Sciatic nerve (tissue), 2 donors: ENCODE measurements at regions not wholly inside any gene's neighbourhood (a gene's known extent, or its start where the extent isn't known, plus 50 kb on each side); places are given as distances from the start of the nearest gene placed in this dataset.
"Not testable (repeated sequence)": the region's sequence is repeated elsewhere in the genome, so short reads cannot be mapped to it uniquely, and the experiment has no call there.

Experiments
- ATAC-seq: fragments of 200-7000 bp; cut with Tn5 transposase; one replicate; pipeline ENCODE4 v1.9.1; 2020; ENCODE audit warnings: mild to moderate bottlenecking, moderate library complexity
- DNase-seq: peaks from one replicate; pipeline ENCODE4 v3.0.0-alpha.2; 2020; ENCODE audit warnings: low spot score
- intact Hi-C: fragments of 100-400 bp; cut with DNase I; formaldehyde crosslinking; loops from one replicate; pipeline ENCODE4 v1.14.2; 2022
- donor health status: DM: no; HTN: no; CAD: no.
- donor health status: DM: no; HTN: no; CAD: no.

- no peak for DNase-seq
- intact Hi-C loops = no loop called here
- ATAC-seq = no peak
These were observed 451.5 kb upstream of the SLC10A2 start for GRCh38 chr13:103517768-103518102.

DNA sequence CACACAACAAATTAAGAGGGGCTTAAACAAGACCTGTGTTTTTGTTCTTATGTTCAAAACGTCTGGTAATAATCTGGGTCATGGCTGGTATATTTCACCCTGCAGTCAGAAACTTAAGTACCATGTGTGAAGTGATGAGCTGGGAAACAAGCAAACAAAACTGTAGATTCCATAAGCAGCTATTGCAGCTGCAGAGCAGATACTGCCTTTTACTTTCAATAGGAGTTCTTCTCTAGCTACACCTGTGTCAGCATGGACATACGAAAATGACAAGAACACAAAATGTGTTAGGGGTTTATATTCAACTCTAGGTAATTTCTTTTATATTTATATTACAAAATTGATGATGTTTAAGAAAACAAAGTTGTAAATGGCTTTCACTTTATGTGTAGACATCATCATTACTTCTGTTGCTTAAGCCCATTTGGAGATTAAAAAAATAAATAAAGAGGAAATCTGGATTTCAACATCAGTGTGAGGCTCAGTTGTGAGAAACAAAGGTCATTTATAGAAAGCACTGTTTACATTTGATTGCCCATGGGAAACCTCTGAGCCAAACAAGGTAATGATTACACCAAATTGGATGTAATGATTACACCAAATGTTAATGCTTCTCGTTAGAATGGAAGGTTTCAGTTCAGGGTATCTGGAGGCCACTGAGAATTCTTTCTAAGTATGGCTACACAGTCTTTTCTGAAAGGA, 451.0 kb upstream of the SLC10A2 start:
- intact Hi-C loops = no loop called here
- DNase-seq (no peak), ATAC-seq (no peak)

DNA sequence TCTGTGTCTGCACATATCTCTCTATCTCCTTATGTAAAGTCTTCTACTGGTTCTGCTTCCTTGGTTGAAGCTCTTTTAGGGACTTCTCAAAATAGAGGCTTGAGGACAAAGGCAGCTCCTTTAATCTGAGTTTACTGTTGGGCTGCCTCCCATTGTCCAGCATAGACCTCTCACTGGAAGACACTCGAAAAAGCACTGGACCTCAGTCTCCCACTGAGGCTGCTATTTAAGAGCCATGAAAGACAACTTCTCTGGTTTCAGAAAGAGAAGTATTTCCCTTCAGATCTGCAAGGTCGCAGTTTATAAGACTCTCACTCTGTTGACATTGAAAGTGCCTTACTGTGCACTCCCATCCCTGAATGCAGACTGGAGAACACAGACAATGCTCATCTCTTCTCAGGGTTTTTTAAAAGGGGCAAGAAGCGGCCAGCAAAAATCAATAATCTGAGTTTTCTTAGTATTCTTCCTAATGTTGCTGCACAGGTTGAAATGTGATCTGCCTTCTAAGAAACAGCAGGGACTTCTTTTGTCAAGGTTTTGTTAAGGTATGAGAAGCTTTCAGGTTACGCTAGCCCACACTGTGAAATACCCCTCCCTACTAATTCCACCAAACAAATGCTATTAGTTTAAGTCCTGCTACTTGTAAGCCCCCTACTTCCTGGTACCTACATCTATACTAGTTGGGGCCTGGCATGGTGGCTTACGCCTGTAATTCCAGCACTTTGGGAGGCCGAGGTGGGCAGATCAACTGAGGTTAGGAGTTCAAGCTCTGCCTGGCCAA, 450.0 kb upstream of the SLC10A2 start:
- DNase-seq = no peak
- ATAC-seq = no peak
- intact Hi-C loops = no loop called here

- ATAC-seq (no peak), DNase-seq (no peak)
- intact Hi-C loops = no loop called here
These were observed 449.2 kb upstream of the SLC10A2 start for GRCh38 chr13:103515410-103515809.

GRCh38 chr13:103514619-103515018, 448.4 kb upstream of the SLC10A2 start:
- ATAC-seq = no peak
- no peak for DNase-seq
- intact Hi-C loops = no loop called here

DNA sequence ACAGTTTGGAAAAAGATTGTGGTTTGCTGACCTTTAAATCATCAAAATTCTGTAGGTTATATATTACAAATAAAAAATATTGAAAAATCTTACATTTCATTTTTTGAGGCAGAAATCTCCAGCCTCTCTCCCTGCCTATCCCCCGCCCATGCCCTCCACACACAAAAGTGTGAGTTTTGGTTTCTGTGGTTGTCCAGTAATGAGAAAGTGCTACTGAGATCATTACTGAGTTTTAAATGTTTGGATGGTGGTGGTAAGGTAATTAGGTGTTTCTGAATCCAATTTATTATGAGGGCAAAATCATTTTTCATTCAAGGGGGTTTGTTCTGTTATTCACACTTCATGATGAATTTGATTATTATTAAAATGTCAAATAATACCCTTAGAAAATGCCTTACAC, 448.0 kb upstream of the SLC10A2 start:
- DNase-seq (no peak), ATAC-seq (no peak)
- intact Hi-C loops = no loop called here

GRCh38 chr13:103510007-103510535, 443.9 kb upstream of the SLC10A2 start:
- DNase-seq = no peak
- ATAC-seq = no peak
- intact Hi-C loops = no loop called here

- intact Hi-C loops = no loop called here
- ATAC-seq (no peak), DNase-seq (no peak)
These were observed 431.2 kb upstream of the SLC10A2 start for GRCh38 chr13:103497404-103497803.

- ATAC-seq (no peak), DNase-seq (no peak)
- intact Hi-C loops = no loop called here
These were observed 421.6 kb upstream of the SLC10A2 start for GRCh38 chr13:103487841-103488240.

- intact Hi-C loops = no loop called here
- no peak for DNase-seq
- ATAC-seq = no peak
These were observed 406.9 kb upstream of the SLC10A2 start for GRCh38 chr13:103473081-103473480.

- no peak for ATAC-seq
- intact Hi-C loops = no loop called here
- DNase-seq = no peak
These were observed 405.7 kb upstream of the SLC10A2 start for GRCh38 chr13:103471896-103472295.

DNA sequence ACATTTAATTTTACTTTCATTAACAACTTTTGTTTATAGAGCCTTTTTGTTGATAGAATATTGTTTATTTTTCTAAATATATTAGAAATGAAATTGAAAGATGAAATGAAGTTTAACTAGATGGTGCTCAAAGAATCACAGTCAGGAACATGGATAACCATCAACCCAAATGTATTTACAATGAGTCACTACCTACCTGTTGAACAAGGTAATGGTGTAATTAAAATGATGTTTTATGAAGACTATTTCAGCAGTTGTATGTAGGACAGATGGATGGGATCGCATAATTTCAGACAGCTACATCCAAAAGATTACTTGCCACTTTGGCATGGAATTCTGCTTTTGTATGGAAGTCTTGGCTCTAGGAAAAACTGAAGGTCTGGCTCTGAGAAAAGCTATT, 403.6 kb upstream of the SLC10A2 start:
- DNase-seq (no peak), ATAC-seq (no peak)
- intact Hi-C loops = no loop called here

GRCh38 chr13:103466761-103467160, 400.5 kb upstream of the SLC10A2 start:
- ATAC-seq (no peak), DNase-seq (no peak)
- intact Hi-C loops = no loop called here

- DNase-seq, ATAC-seq, intact Hi-C loops: not testable (repeated sequence)
These were observed 394.0 kb upstream of the SLC10A2 start for GRCh38 chr13:103460246-103460645.

- intact Hi-C loops, ATAC-seq, DNase-seq: not testable (repeated sequence)
These were observed 390.8 kb upstream of the SLC10A2 start for GRCh38 chr13:103457050-103457449.

DNA sequence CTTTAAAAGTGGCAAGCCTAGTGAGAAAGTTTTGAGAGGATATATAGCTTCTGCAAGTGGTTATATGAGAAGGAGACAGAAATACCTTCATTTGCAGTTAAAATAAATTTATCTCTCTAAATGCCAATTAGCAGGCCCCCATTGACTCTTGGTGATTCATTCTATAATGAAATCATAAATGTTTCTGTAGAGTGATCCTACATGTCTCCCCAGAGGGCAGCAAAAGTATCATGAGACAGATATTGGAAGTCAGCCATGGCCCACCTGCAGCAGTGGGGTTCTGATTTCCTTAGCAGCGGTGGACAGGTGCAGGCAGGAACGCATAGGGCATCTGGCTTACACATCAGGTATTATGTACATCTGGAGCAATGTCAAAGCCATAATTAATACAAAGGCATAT, 385.4 kb upstream of the SLC10A2 start:
- DNase-seq (no peak), ATAC-seq (no peak)
- intact Hi-C loops = no loop called here

DNA sequence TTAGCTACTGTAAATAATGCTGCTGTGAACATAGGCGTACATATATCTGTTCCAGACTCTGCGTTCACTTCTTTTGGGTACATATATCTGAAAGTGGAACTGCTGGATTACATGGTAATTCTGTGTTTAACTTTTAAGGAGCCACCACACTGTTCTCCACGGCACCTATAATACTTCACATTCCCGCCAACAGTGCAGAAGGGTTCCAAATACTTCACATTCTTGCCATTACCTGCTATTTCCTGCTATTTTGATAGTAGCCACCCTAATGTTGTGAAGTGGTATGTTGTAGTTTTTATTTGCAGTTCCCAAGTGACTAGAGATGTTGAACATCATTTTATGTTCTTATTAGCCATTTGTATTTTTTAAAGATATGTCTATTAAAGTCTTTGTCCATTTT, 377.4 kb upstream of the SLC10A2 start:
- DNase-seq (no peak), ATAC-seq (no peak)
- intact Hi-C loops = no loop called here

DNA sequence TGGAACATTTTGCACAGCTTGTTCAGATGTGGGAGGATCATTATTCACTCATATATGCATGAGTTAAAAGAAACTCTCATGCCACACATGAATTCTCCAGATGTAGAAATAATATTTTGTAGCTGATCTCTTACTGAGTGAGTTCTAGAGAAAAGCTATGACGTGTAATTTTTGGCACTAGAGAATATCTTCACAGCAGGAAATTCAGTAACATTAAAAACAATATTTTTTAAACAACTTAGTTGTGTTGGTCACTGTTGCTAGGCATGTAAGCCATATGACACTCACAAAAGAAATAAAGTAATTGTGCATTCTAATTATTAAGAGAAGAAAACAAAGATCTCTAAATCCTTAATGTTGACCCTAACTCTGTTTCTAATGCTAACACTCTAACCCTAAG, 371.4 kb upstream of the SLC10A2 start:
- DNase-seq (no peak), ATAC-seq (no peak)
- intact Hi-C loops = no loop called here

GRCh38 chr13:103436057-103436654, 369.9 kb upstream of the SLC10A2 start:
- no peak for DNase-seq
- intact Hi-C loops = no loop called here
- ATAC-seq = no peak

DNA sequence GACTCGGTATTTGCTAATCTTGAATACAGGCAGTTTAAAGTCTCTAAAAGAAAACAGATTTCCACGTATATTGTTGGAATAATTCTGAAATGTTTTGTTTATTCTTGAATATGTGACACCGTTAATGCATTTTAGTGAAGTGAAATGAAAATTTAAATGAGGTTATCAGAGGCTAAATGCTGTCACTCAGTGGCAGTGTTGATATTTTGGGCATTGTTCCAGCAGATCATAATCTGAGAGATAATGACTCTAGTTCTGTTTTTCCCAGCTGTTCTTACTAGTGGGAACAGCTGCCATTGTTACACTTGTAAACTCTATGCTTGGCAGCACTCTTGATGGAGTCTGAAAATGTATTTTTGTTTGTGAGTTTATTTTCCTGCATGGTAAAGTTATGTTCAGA, 365.6 kb upstream of the SLC10A2 start:
- DNase-seq (no peak), ATAC-seq (no peak)
- intact Hi-C loops = no loop called here
